ENCODE measurements at regions not wholly inside any gene's neighbourhood (a gene's known extent, or its start where the extent isn't known, plus 50 kb on each side); places are given as distances from the start of the nearest gene placed in this dataset.
A peak's percentile ranks its signal among the peaks of the same experiment; 100 is the strongest.
"Not testable (repeated sequence)": the region's sequence is repeated elsewhere in the genome, so short reads cannot be mapped to it uniquely, and the experiment has no call there.

GRCh38 chr3:48101301-48101650 lies 85.1 kb upstream of the MAP4 start:
- DNase-seq; H3K4me3 Mint-ChIP-seq; H3K27me3 Mint-ChIP-seq; H3K36me3 Mint-ChIP-seq; H3K9me3 Mint-ChIP-seq; H3K4me3 ChIP-seq (ENCODE audit: low read length); H3K9me3 ChIP-seq (ENCODE audit: low read length); H3K27ac ChIP-seq (ENCODE audit: low read depth, low read length); H3K4me1 ChIP-seq (ENCODE audit: insufficient read depth, low read length); POLR2A ChIA-PET; H3K36me3 ChIP-seq (ENCODE audit: insufficient read depth, low read length); H3K4me1 Mint-ChIP-seq; CTCF ChIA-PET; H3K27me3 ChIP-seq (ENCODE audit: insufficient read depth, low read length, poor library complexity, severe bottlenecking); H3K27ac Mint-ChIP-seq: not testable (repeated sequence)

- H3K4me1 Mint-ChIP-seq = peaks cover 14 to 20% (median 16%) of the 10 kb centered on the region in 3 donors
- peak overlapping the region in 1 of 7 donors; percentile 14 for H3K4me3 Mint-ChIP-seq
- peak overlapping the region in 1 of 8 donors; percentile 36 for H3K27ac Mint-ChIP-seq
- no peak for DNase-seq
- Histone ChIP-seq H3K36me3 (ENCODE audit: insufficient read depth, low read length) (no peaks in the 10 kb centered on the region), H3K27ac (ENCODE audit: low read depth, low read length) (no peak overlapping the region), H3K4me1 (ENCODE audit: insufficient read depth, low read length) (peaks cover 13% of the 10 kb centered on the region), H3K9me3 (ENCODE audit: low read length) (no peaks in the 10 kb centered on the region), H3K27me3 (ENCODE audit: insufficient read depth, low read length, poor library complexity, severe bottlenecking) (no peaks in the 10 kb centered on the region), H3K4me3 (ENCODE audit: low read length) (no peak overlapping the region)
- ChIA-PET POLR2A (no interaction called here), CTCF (interaction anchor here (1.4 kb wide), 1 partner anchor 59 kb away, joined by 3 read pairs; no protein-coding TSS in a partner anchor)
- no peaks in the 10 kb centered on the region for H3K27me3 Mint-ChIP-seq
- H3K9me3 Mint-ChIP-seq = no peaks in the 10 kb centered on the region
- H3K36me3 Mint-ChIP-seq = peaks cover 0 to 10% (median 0%) of the 10 kb centered on the region in 3 donors
Observed at GRCh38 chr3:48092270-48092669, 76.1 kb upstream of the MAP4 start.

- DNase-seq = no peak
- Mint-ChIP-seq H3K27me3 (no peaks in the 10 kb centered on the region), H3K4me3 (peak overlapping the region; percentile 9 to 98 (median 73)), H3K36me3 (peaks cover 0 to 10% (median 0%) of the 10 kb centered on the region in 3 donors), H3K4me1 (peaks cover 22 to 27% (median 23%) of the 10 kb centered on the region in 3 donors), H3K27ac (peak overlapping the region in 5 of 8 donors; percentile 1 to 92 (median 55)), H3K9me3 (no peaks in the 10 kb centered on the region)
- Histone ChIP-seq H3K4me3 (ENCODE audit: low read length) (no peak overlapping the region), H3K36me3 (ENCODE audit: insufficient read depth, low read length) (no peaks in the 10 kb centered on the region), H3K9me3 (ENCODE audit: low read length) (no peaks in the 10 kb centered on the region), H3K27me3 (ENCODE audit: insufficient read depth, low read length, poor library complexity, severe bottlenecking) (no peaks in the 10 kb centered on the region), H3K27ac (ENCODE audit: low read depth, low read length) (peak overlapping the region; percentile 92), H3K4me1 (ENCODE audit: insufficient read depth, low read length) (peaks cover 18% of the 10 kb centered on the region)
- ChIA-PET POLR2A (interaction anchor here (2.5 kb wide), 1 partner anchor 22 kb away, joined by 9 read pairs; no protein-coding TSS in a partner anchor), CTCF (no interaction called here)
Observed at GRCh38 chr3:48090166-48090939, 74.1 kb upstream of the MAP4 start.

GRCh38 chr3:48088749-48089466 lies 72.7 kb upstream of the MAP4 start:
- H3K4me3 Mint-ChIP-seq = peak overlapping the region; percentile 88 to 100 (median 96)
- CTCF ChIA-PET = no interaction called here
- H3K36me3 Mint-ChIP-seq = peaks cover 0 to 18% (median 0%) of the 10 kb centered on the region in 3 donors
- H3K9me3 Mint-ChIP-seq = no peaks in the 10 kb centered on the region
- DNase-seq = peak; percentile 91 to 95 (median 94)
- H3K27ac Mint-ChIP-seq = peak overlapping the region; percentile 92 to 100 (median 97)
- peaks cover 29 to 36% (median 30%) of the 10 kb centered on the region in 3 donors for H3K4me1 Mint-ChIP-seq
- POLR2A ChIA-PET = interaction anchor here (0.6 to 2.5 kb wide), 2 partner anchors 24 to 118 kb away, joined by 3 to 9 read pairs; no protein-coding TSS in a partner anchor
- Histone ChIP-seq H3K4me1 (ENCODE audit: insufficient read depth, low read length) (peaks cover 18% of the 10 kb centered on the region), H3K36me3 (ENCODE audit: insufficient read depth, low read length) (no peaks in the 10 kb centered on the region), H3K27me3 (ENCODE audit: insufficient read depth, low read length, poor library complexity, severe bottlenecking) (no peaks in the 10 kb centered on the region), H3K27ac (ENCODE audit: low read depth, low read length) (peak overlapping the region; percentile 92), H3K9me3 (ENCODE audit: low read length) (no peaks in the 10 kb centered on the region), H3K4me3 (ENCODE audit: low read length) (peak overlapping the region; percentile 59)
- H3K27me3 Mint-ChIP-seq = no peaks in the 10 kb centered on the region

GRCh38 chr3:48088056-48088748 lies 72.0 kb upstream of the MAP4 start:
- Histone ChIP-seq H3K9me3 (ENCODE audit: low read length) (no peaks in the 10 kb centered on the region), H3K36me3 (ENCODE audit: insufficient read depth, low read length) (no peaks in the 10 kb centered on the region), H3K4me1 (ENCODE audit: insufficient read depth, low read length) (peaks cover 18% of the 10 kb centered on the region), H3K27me3 (ENCODE audit: insufficient read depth, low read length, poor library complexity, severe bottlenecking) (no peaks in the 10 kb centered on the region), H3K4me3 (ENCODE audit: low read length) (peak overlapping the region; percentile 59), H3K27ac (ENCODE audit: low read depth, low read length) (peak overlapping the region; percentile 92)
- Mint-ChIP-seq H3K27ac (peak overlapping the region; percentile 88 to 97 (median 92)), H3K4me3 (peak overlapping the region; percentile 88 to 100 (median 96)), H3K27me3 (no peaks in the 10 kb centered on the region), H3K4me1 (peaks cover 29 to 36% (median 30%) of the 10 kb centered on the region in 3 donors), H3K36me3 (peaks cover 0 to 18% (median 0%) of the 10 kb centered on the region in 3 donors), H3K9me3 (no peaks in the 10 kb centered on the region)
- POLR2A ChIA-PET = interaction anchor here (2.5 kb wide), 1 partner anchor 24 kb away, joined by 9 read pairs; no protein-coding TSS in a partner anchor
- CTCF ChIA-PET = no interaction called here
- DNase-seq = no peak

GRCh38 chr3:48086705-48087104 lies 70.5 kb upstream of the MAP4 start:
- Histone ChIP-seq H3K36me3 (ENCODE audit: insufficient read depth, low read length) (no peaks in the 10 kb centered on the region), H3K9me3 (ENCODE audit: low read length) (no peaks in the 10 kb centered on the region), H3K4me3 (ENCODE audit: low read length) (no peak overlapping the region), H3K4me1 (ENCODE audit: insufficient read depth, low read length) (peaks cover 18% of the 10 kb centered on the region), H3K27me3 (ENCODE audit: insufficient read depth, low read length, poor library complexity, severe bottlenecking) (no peaks in the 10 kb centered on the region), H3K27ac (ENCODE audit: low read depth, low read length) (peak overlapping the region; percentile 92)
- peak overlapping the region; percentile 41 to 100 (median 95) for H3K4me3 Mint-ChIP-seq
- CTCF ChIA-PET = interaction anchor here (1.4 kb wide), 1 partner anchor 23 kb away, joined by 3 read pairs; no protein-coding TSS in a partner anchor
- POLR2A ChIA-PET = no interaction called here
- no peaks in the 10 kb centered on the region for H3K27me3 Mint-ChIP-seq
- H3K4me1 Mint-ChIP-seq = peaks cover 29 to 47% (median 43%) of the 10 kb centered on the region in 3 donors
- H3K36me3 Mint-ChIP-seq = peaks cover 0 to 22% (median 1%) of the 10 kb centered on the region in 3 donors
- no peak for DNase-seq
- H3K9me3 Mint-ChIP-seq = no peaks in the 10 kb centered on the region
- peak overlapping the region in 6 of 8 donors; percentile 82 to 94 (median 92) for H3K27ac Mint-ChIP-seq

- H3K36me3 ChIP-seq (ENCODE audit: insufficient read depth, low read length) = no peaks in the 10 kb centered on the region
- ChIA-PET CTCF (no interaction called here), POLR2A (interaction anchor here (0.7 kb wide), 1 partner anchor 51 kb away, joined by 5 read pairs; no protein-coding TSS in a partner anchor)
- H3K9me3 ChIP-seq (ENCODE audit: low read length) = no peaks in the 10 kb centered on the region
- Mint-ChIP-seq H3K4me3 (no peak overlapping the region), H3K4me1 (peaks cover 27 to 49% (median 49%) of the 10 kb centered on the region in 3 donors), H3K9me3 (no peaks in the 10 kb centered on the region), H3K27me3 (no peaks in the 10 kb centered on the region), H3K27ac (peak overlapping the region in 3 of 8 donors; percentile 4 to 80 (median 76)), H3K36me3 (peaks cover 0 to 27% (median 1%) of the 10 kb centered on the region in 3 donors)
- no peak overlapping the region for H3K27ac ChIP-seq (ENCODE audit: low read depth, low read length)
- H3K4me1 ChIP-seq (ENCODE audit: insufficient read depth, low read length) = peaks cover 18% of the 10 kb centered on the region
- DNase-seq = no peak
- no peaks in the 10 kb centered on the region for H3K27me3 ChIP-seq (ENCODE audit: insufficient read depth, low read length, poor library complexity, severe bottlenecking)
- H3K4me3 ChIP-seq (ENCODE audit: low read length) = no peak overlapping the region
Observed at GRCh38 chr3:48084929-48085328, 68.7 kb upstream of the MAP4 start.

Measured in CD8-positive, alpha-beta memory T cell (primary cell).